Mesenchymal stem cell (in vitro differentiated cells and primary cell): ENCODE measurements at regions not wholly inside any gene's neighbourhood (a gene's known extent, or its start where the extent isn't known, plus 50 kb on each side); places are given as distances from the start of the nearest gene placed in this dataset.

Experiments
- DNase-seq: peaks from one replicate; pipeline ENCODE4 v3.0.0-alpha.2; 2013
- H2AFZ ChIP-seq: one replicate; pipeline ENCODE4 v1.6.1; 2013; ENCODE audit warnings: low read depth, mild to moderate bottlenecking, control low read depth, inconsistent platforms, low read length, moderate library complexity
- H2AK5ac ChIP-seq: 2 replicates; pipeline ENCODE4 v1.6.1; 2013; ENCODE audit warnings: low read length, moderate library complexity, mild to moderate bottlenecking, inconsistent platforms; ENCODE audit not compliant: severe bottlenecking
- H2BK120ac ChIP-seq: one replicate; pipeline ENCODE4 v1.6.1; 2013; ENCODE audit warnings: low read depth, mild to moderate bottlenecking, inconsistent platforms, low read length, moderate library complexity
- H2BK12ac ChIP-seq, 2 experiments: one replicate each; pipeline ENCODE4 v1.6.1; 2013; ENCODE audit warnings: inconsistent platforms in 2 of 2, low read length in 2 of 2, mild to moderate bottlenecking in 2 of 2, moderate library complexity in 2 of 2, control low read depth in 1 of 2
- H2BK15ac ChIP-seq: one replicate; pipeline ENCODE4 v1.6.1; 2013; ENCODE audit warnings: mild to moderate bottlenecking, low read depth, inconsistent platforms; ENCODE audit not compliant: poor library complexity, severe bottlenecking
- H2BK5ac ChIP-seq: 2 replicates; pipeline ENCODE4 v1.6.1; 2013; ENCODE audit warnings: low read depth, mild to moderate bottlenecking, low read length, control low read depth, inconsistent platforms; ENCODE audit not compliant: poor library complexity, severe bottlenecking
- H3K14ac ChIP-seq, 2 experiments: one replicate each; pipeline ENCODE4 v1.6.1; 2013; ENCODE audit warnings: inconsistent platforms in 2 of 2, low read length in 2 of 2, control low read depth in 1 of 2, mild to moderate bottlenecking in 1 of 2, moderate library complexity in 1 of 2
- H3K18ac ChIP-seq, 2 experiments: one replicate each; pipeline ENCODE4 v1.6.1; 2013; ENCODE audit warnings: inconsistent platforms in 2 of 2, low read length in 2 of 2, control low read depth in 1 of 2, low read depth in 1 of 2, mild to moderate bottlenecking in 1 of 2
- H3K23ac ChIP-seq, 2 experiments: one replicate each; pipeline ENCODE4 v1.6.1; 2013; ENCODE audit warnings: inconsistent platforms in 2 of 2, low read length in 2 of 2, mild to moderate bottlenecking in 2 of 2, moderate library complexity in 2 of 2, control low read depth in 1 of 2
- H3K27ac ChIP-seq: 2 replicates; pipeline ENCODE4 v1.5.1; 2013; ENCODE audit warnings: mild to moderate bottlenecking, moderate library complexity, low read length, control low read depth, inconsistent platforms; ENCODE audit not compliant: poor library complexity, severe bottlenecking
- H3K27me3 ChIP-seq, 2 experiments: 2 replicates each; pipeline versions ENCODE4 v1.6.1 to v1.7.0; 2013; ENCODE audit warnings: low read length in 2 of 2, mild to moderate bottlenecking in 2 of 2, moderate library complexity in 2 of 2, control low read depth in 1 of 2, inconsistent platforms in 1 of 2; ENCODE audit not compliant: control insufficient read depth in 1 of 2, insufficient read depth in 1 of 2
- H3K36me3 ChIP-seq, 2 experiments: 2 replicates each; pipeline versions ENCODE4 v1.6.1 to v1.7.0; 2013; ENCODE audit warnings: low read length in 2 of 2, control low read depth in 1 of 2, inconsistent platforms in 1 of 2, low read depth in 1 of 2, mild to moderate bottlenecking in 1 of 2; ENCODE audit not compliant: insufficient read depth in 2 of 2, control insufficient read depth in 1 of 2
- H3K4ac ChIP-seq, 2 experiments: one replicate each; pipeline ENCODE4 v1.6.1; 2013; ENCODE audit warnings: inconsistent platforms in 2 of 2, low read length in 2 of 2, mild to moderate bottlenecking in 2 of 2, moderate library complexity in 2 of 2, control low read depth in 1 of 2, low read depth in 1 of 2
- H3K4me1 ChIP-seq: 2 replicates; pipeline ENCODE4 v1.6.1; 2013; ENCODE audit warnings: low read depth, low read length, control low read depth; ENCODE audit not compliant: control insufficient read depth, insufficient read depth
- H3K4me2 ChIP-seq: 2 replicates; pipeline ENCODE4 v1.6.1; 2013; ENCODE audit warnings: low read length, mild to moderate bottlenecking, inconsistent platforms; ENCODE audit not compliant: poor library complexity, severe bottlenecking
- H3K4me3 ChIP-seq, 2 experiments: 2 replicates each; pipeline versions ENCODE4 v1.5.1 to v1.7.0; 2013; ENCODE audit warnings: low read length in 2 of 2, mild to moderate bottlenecking in 2 of 2, control low read depth in 1 of 2, low read depth in 1 of 2; ENCODE audit not compliant: insufficient read depth in 1 of 2
- H3K79me1 ChIP-seq: replicated peaks from 2 replicates; pipeline ENCODE4 v1.6.1; 2013; ENCODE audit warnings: mild to moderate bottlenecking, control low read depth, low read length, inconsistent platforms; ENCODE audit not compliant: poor library complexity, severe bottlenecking
- H3K9ac ChIP-seq: 2 replicates; pipeline ENCODE4 v1.7.0; 2013; ENCODE audit warnings: mild to moderate bottlenecking, low read length, moderate library complexity
- H3K9me3 ChIP-seq: 2 replicates; pipeline ENCODE4 v1.7.0; 2013; ENCODE audit warnings: mild to moderate bottlenecking, low read length; ENCODE audit not compliant: control insufficient read depth
- H4K8ac ChIP-seq: one replicate; pipeline ENCODE4 v1.6.1; 2013; ENCODE audit warnings: inconsistent platforms, mild to moderate bottlenecking, low read length, moderate library complexity
- H4K91ac ChIP-seq: one replicate; pipeline ENCODE4 v1.6.1; 2013; ENCODE audit warnings: mild to moderate bottlenecking, low read length, inconsistent platforms
- WGBS: methylation state at CpG from one replicate; pipeline ENCODE4 v1.1.7; 2013; ENCODE audit warnings: mixed read lengths; 5-methylcytosine and 5-hydroxymethylcytosine counted together

- no peak overlapping the region for H3K4me3 ChIP-seq
- no peak overlapping the region for H3K18ac ChIP-seq
- no peaks in the 10 kb centered on the region for H3K4me1 ChIP-seq
- H3K79me1 ChIP-seq, result peaks cover 1% of the 10 kb centered on the region
- DNase-seq, result no peak
- no peaks in the 10 kb centered on the region for H3K9me3 ChIP-seq
- H3K4me2 ChIP-seq, result no peak overlapping the region
- H3K9ac ChIP-seq, result no peak overlapping the region
- no peak overlapping the region for H2AK5ac ChIP-seq
- H3K27ac ChIP-seq, result no peak overlapping the region
- H2BK120ac ChIP-seq, result no peak overlapping the region
- H3K23ac ChIP-seq, result no peak overlapping the region
- no peak overlapping the region for H4K8ac ChIP-seq
- no peak overlapping the region for H4K91ac ChIP-seq
- no peak overlapping the region for H2BK12ac ChIP-seq
- no peak overlapping the region for H3K14ac ChIP-seq
- no peak overlapping the region for H3K4ac ChIP-seq
- no peaks in the 10 kb centered on the region for H3K36me3 ChIP-seq
- no peak overlapping the region for H2BK15ac ChIP-seq
- no peaks in the 10 kb centered on the region for H3K27me3 ChIP-seq
- no CpG with 5 or more reads among the region's 1 CpG for WGBS
- no peak overlapping the region for H2BK5ac ChIP-seq
- H2AFZ ChIP-seq, result no peak overlapping the region
Measured at GRCh38 chr6:143603455-143603854, 74.3 kb upstream of the PHACTR2 start.

- Histone ChIP-seq H2AFZ (no peak overlapping the region), H2BK15ac (no peak overlapping the region), H3K4me2 (no peak overlapping the region), H2BK12ac (no peak overlapping the region), H3K9ac (no peak overlapping the region), H2AK5ac (no peak overlapping the region), H2BK120ac (no peak overlapping the region), H3K4me1 (no peaks in the 10 kb centered on the region), H3K27ac (no peak overlapping the region), H2BK5ac (no peak overlapping the region), H4K8ac (no peak overlapping the region), H3K23ac (no peak overlapping the region), H3K18ac (no peak overlapping the region), H4K91ac (no peak overlapping the region), H3K4ac (no peak overlapping the region), H3K79me1 (peaks cover 1% of the 10 kb centered on the region), H3K36me3 (no peaks in the 10 kb centered on the region), H3K9me3 (no peaks in the 10 kb centered on the region), H3K27me3 (no peaks in the 10 kb centered on the region), H3K4me3 (no peak overlapping the region), H3K14ac (no peak overlapping the region)
- WGBS, result 81% methylated on average over 1 of the region's 2 CpGs
- no peak for DNase-seq
Measured at GRCh38 chr6:143601504-143601903, 76.3 kb upstream of the PHACTR2 start.

- Histone ChIP-seq H2BK15ac (no peak overlapping the region), H3K27me3 (no peaks in the 10 kb centered on the region), H2BK12ac (no peak overlapping the region), H3K79me1 (peaks cover 1% of the 10 kb centered on the region), H3K23ac (no peak overlapping the region), H3K4ac (no peak overlapping the region), H3K4me3 (no peak overlapping the region), H3K14ac (no peak overlapping the region), H3K36me3 (no peaks in the 10 kb centered on the region), H3K4me2 (no peak overlapping the region), H2AFZ (no peak overlapping the region), H3K18ac (no peak overlapping the region), H2AK5ac (no peak overlapping the region), H4K91ac (no peak overlapping the region), H2BK120ac (no peak overlapping the region), H2BK5ac (no peak overlapping the region), H3K4me1 (no peaks in the 10 kb centered on the region), H3K27ac (no peak overlapping the region), H4K8ac (no peak overlapping the region), H3K9me3 (no peaks in the 10 kb centered on the region), H3K9ac (no peak overlapping the region)
- WGBS, result 92% methylated on average over 1 of the region's 2 CpGs
- no peak for DNase-seq
Measured at GRCh38 chr6:143600821-143601220, 76.9 kb upstream of the PHACTR2 start.

- H3K27ac ChIP-seq, result no peak overlapping the region
- H4K91ac ChIP-seq, result no peak overlapping the region
- no peak overlapping the region for H3K4ac ChIP-seq
- no peak overlapping the region for H2AK5ac ChIP-seq
- no peak overlapping the region for H3K18ac ChIP-seq
- H3K9ac ChIP-seq, result no peak overlapping the region
- H2BK120ac ChIP-seq, result no peak overlapping the region
- H3K4me1 ChIP-seq, result peaks cover 3% of the 10 kb centered on the region
- H4K8ac ChIP-seq, result no peak overlapping the region
- no peak for DNase-seq
- H3K14ac ChIP-seq, result no peak overlapping the region
- no peak overlapping the region for H2BK5ac ChIP-seq
- H3K79me1 ChIP-seq, result peaks cover 1% of the 10 kb centered on the region
- H2BK15ac ChIP-seq, result no peak overlapping the region
- no peaks in the 10 kb centered on the region for H3K9me3 ChIP-seq
- no peak overlapping the region for H2AFZ ChIP-seq
- H3K4me2 ChIP-seq, result no peak overlapping the region
- H3K23ac ChIP-seq, result no peak overlapping the region
- 83% methylated on average over 2 of the region's 3 CpGs for WGBS
- no peak overlapping the region for H2BK12ac ChIP-seq
- no peaks in the 10 kb centered on the region for H3K36me3 ChIP-seq
- no peaks in the 10 kb centered on the region for H3K27me3 ChIP-seq
- no peak overlapping the region for H3K4me3 ChIP-seq
Measured at GRCh38 chr6:143598466-143599080, 79.2 kb upstream of the PHACTR2 start.
